IPS-18c (cell line): ENCODE measurements at regions not wholly inside any gene's neighbourhood (a gene's known extent, or its start where the extent isn't known, plus 50 kb on each side); places are given as distances from the start of the nearest gene placed in this dataset.
"Not testable (repeated sequence)": the region's sequence is repeated elsewhere in the genome, so short reads cannot be mapped to it uniquely, and the experiment has no call there.

Experiments
- H3K4me3 ChIP-seq: 2 replicates; pipeline ENCODE4 v1.7.0; 2013; ENCODE audit warnings: low read depth, mild to moderate bottlenecking, low read length, moderate library complexity; ENCODE audit not compliant: insufficient read depth
- H3K9me3 ChIP-seq: one replicate; pipeline ENCODE4 v1.6.1; 2013; ENCODE audit warnings: mild to moderate bottlenecking, low read length, moderate library complexity; ENCODE audit not compliant: control insufficient read depth, insufficient read depth

GRCh38 chr11:37322333-37323194 is 724.5 kb upstream of the RAG2 start:
- Histone ChIP-seq H3K4me3 (no peak overlapping the region), H3K9me3 (no peaks in the 10 kb centered on the region)

- no peaks in the 10 kb centered on the region for H3K9me3 ChIP-seq
- no peak overlapping the region for H3K4me3 ChIP-seq
Observed at GRCh38 chr11:37320921-37321320, 722.9 kb upstream of the RAG2 start.

GRCh38 chr11:37317803-37318202 is 719.8 kb upstream of the RAG2 start:
- Histone ChIP-seq H3K9me3 (no peaks in the 10 kb centered on the region), H3K4me3 (no peak overlapping the region)

- no peaks in the 10 kb centered on the region for H3K9me3 ChIP-seq
Observed at GRCh38 chr11:37313266-37313665, 715.2 kb upstream of the RAG2 start.

GRCh38 chr11:37306563-37306962 is 708.5 kb upstream of the RAG2 start:
- H3K4me3 ChIP-seq, result no peak overlapping the region

More at GRCh38 chr11:37313266-37313665, 715.2 kb upstream of the RAG2 start:
- H3K4me3 ChIP-seq, result no peak overlapping the region

GRCh38 chr11:37301405-37301804 is 703.4 kb upstream of the RAG2 start:
- H3K4me3 ChIP-seq, H3K9me3 ChIP-seq: not testable (repeated sequence)

More at GRCh38 chr11:37306563-37306962, 708.5 kb upstream of the RAG2 start:
- peaks cover 5% of the 10 kb centered on the region for H3K9me3 ChIP-seq

- no peak overlapping the region for H3K4me3 ChIP-seq
- H3K9me3 ChIP-seq, result peaks cover 7% of the 10 kb centered on the region
Observed at GRCh38 chr11:37298173-37298572, 700.1 kb upstream of the RAG2 start.

GRCh38 chr11:37286890-37287289 is 688.9 kb upstream of the RAG2 start:
- H3K4me3 ChIP-seq, result no peak overlapping the region
- no peaks in the 10 kb centered on the region for H3K9me3 ChIP-seq

GRCh38 chr11:37282367-37282766 is 684.3 kb upstream of the RAG2 start:
- Histone ChIP-seq H3K4me3 (no peak overlapping the region), H3K9me3 (no peaks in the 10 kb centered on the region)

- no peaks in the 10 kb centered on the region for H3K9me3 ChIP-seq
- H3K4me3 ChIP-seq, result no peak overlapping the region
Observed at GRCh38 chr11:37280200-37280599, 682.2 kb upstream of the RAG2 start.

GRCh38 chr11:37277896-37278465 is 679.9 kb upstream of the RAG2 start:
- no peak overlapping the region for H3K4me3 ChIP-seq

GRCh38 chr11:37264783-37265182 is 666.7 kb upstream of the RAG2 start:
- no peak overlapping the region for H3K4me3 ChIP-seq
- no peaks in the 10 kb centered on the region for H3K9me3 ChIP-seq

More at GRCh38 chr11:37277896-37278465, 679.9 kb upstream of the RAG2 start:
- H3K9me3 ChIP-seq, result no peaks in the 10 kb centered on the region

GRCh38 chr11:37264060-37264459 is 666.0 kb upstream of the RAG2 start:
- no peaks in the 10 kb centered on the region for H3K9me3 ChIP-seq
- no peak overlapping the region for H3K4me3 ChIP-seq

- H3K9me3 ChIP-seq, H3K4me3 ChIP-seq: not testable (repeated sequence)
Observed at GRCh38 chr11:37263467-37263866, 665.4 kb upstream of the RAG2 start.

- H3K9me3 ChIP-seq, result no peaks in the 10 kb centered on the region
- no peak overlapping the region for H3K4me3 ChIP-seq
Observed at GRCh38 chr11:37259734-37260133, 661.7 kb upstream of the RAG2 start.

- Histone ChIP-seq H3K9me3 (no peaks in the 10 kb centered on the region), H3K4me3 (no peak overlapping the region)
Observed at GRCh38 chr11:37248145-37248544, 650.1 kb upstream of the RAG2 start.

- not testable (repeated sequence) for H3K9me3 ChIP-seq
Observed at GRCh38 chr11:37246092-37246491, 648.1 kb upstream of the RAG2 start.

GRCh38 chr11:37230865-37231264 is 632.8 kb upstream of the RAG2 start:
- H3K4me3 ChIP-seq, result no peak overlapping the region
- no peaks in the 10 kb centered on the region for H3K9me3 ChIP-seq

More at GRCh38 chr11:37246092-37246491, 648.1 kb upstream of the RAG2 start:
- H3K4me3 ChIP-seq, result not testable (repeated sequence)
